Stimulated activated naive CD8-positive, alpha-beta T cell treated with anti-CD3 and anti-CD28 coated beads, Interleukin-15, Interleukin-2, amounts not matched to agents 100 ng/mL and 50 ng/mL, for 24 hours (primary cell): ENCODE measurements at regions not wholly inside any gene's neighbourhood (a gene's known extent, or its start where the extent isn't known, plus 50 kb on each side); places are given as distances from the start of the nearest gene placed in this dataset.
A peak's percentile ranks its signal among the peaks of the same experiment; 100 is the strongest.

Experiments used
- H3K27ac Mint-ChIP-seq: one replicate; pipeline ENCODE4 v1.8.0; 2021; ENCODE audit warnings: mild to moderate bottlenecking, mixed read lengths
- H3K27me3 Mint-ChIP-seq: one replicate; pipeline ENCODE4 v1.8.0; 2021; ENCODE audit warnings: mixed read lengths
- H3K36me3 Mint-ChIP-seq: one replicate; pipeline ENCODE4 v1.8.0; 2021; ENCODE audit warnings: low read depth, mixed read lengths
- H3K4me1 Mint-ChIP-seq: one replicate; pipeline ENCODE4 v1.8.0; 2021; ENCODE audit warnings: low read depth, mixed read lengths
- H3K4me3 Mint-ChIP-seq: one replicate; pipeline ENCODE4 v1.8.0; 2021; ENCODE audit warnings: mild to moderate bottlenecking, mixed read lengths
- H3K9me3 Mint-ChIP-seq: one replicate; pipeline ENCODE4 v1.8.0; 2021; ENCODE audit warnings: mixed read lengths

GRCh38 chr1:108057541-108057940, 92.6 kb upstream of the VAV3 start:
- H3K27ac Mint-ChIP-seq, result no peak overlapping the region
- no peak overlapping the region for H3K4me3 Mint-ChIP-seq
- peaks cover 4% of the 10 kb centered on the region for H3K36me3 Mint-ChIP-seq
- peaks cover 5% of the 10 kb centered on the region for H3K9me3 Mint-ChIP-seq
- H3K27me3 Mint-ChIP-seq, result no peaks in the 10 kb centered on the region
- peaks cover 1% of the 10 kb centered on the region for H3K4me1 Mint-ChIP-seq

GRCh38 chr1:108056436-108056990, 91.5 kb upstream of the VAV3 start:
- Mint-ChIP-seq H3K4me1 (no peaks in the 10 kb centered on the region), H3K27ac (no peak overlapping the region), H3K27me3 (no peaks in the 10 kb centered on the region), H3K36me3 (peaks cover under 1% of the 10 kb centered on the region), H3K4me3 (no peak overlapping the region), H3K9me3 (peaks cover under 1% of the 10 kb centered on the region)

GRCh38 chr1:108055387-108055786, 90.4 kb upstream of the VAV3 start:
- H3K27me3 Mint-ChIP-seq, result no peaks in the 10 kb centered on the region
- H3K4me1 Mint-ChIP-seq, result no peaks in the 10 kb centered on the region
- H3K27ac Mint-ChIP-seq, result no peak overlapping the region
- H3K4me3 Mint-ChIP-seq, result no peak overlapping the region
- no peaks in the 10 kb centered on the region for H3K9me3 Mint-ChIP-seq
- H3K36me3 Mint-ChIP-seq, result no peaks in the 10 kb centered on the region

GRCh38 chr1:108054396-108054795, 89.4 kb upstream of the VAV3 start:
- no peaks in the 10 kb centered on the region for H3K36me3 Mint-ChIP-seq

GRCh38 chr1:108053270-108054013, 88.5 kb upstream of the VAV3 start:
- H3K27me3 Mint-ChIP-seq, result no peaks in the 10 kb centered on the region
- no peaks in the 10 kb centered on the region for H3K4me1 Mint-ChIP-seq
- H3K36me3 Mint-ChIP-seq, result no peaks in the 10 kb centered on the region
- no peak overlapping the region for H3K4me3 Mint-ChIP-seq
- no peak overlapping the region for H3K27ac Mint-ChIP-seq
- H3K9me3 Mint-ChIP-seq, result no peaks in the 10 kb centered on the region

More at GRCh38 chr1:108054396-108054795, 89.4 kb upstream of the VAV3 start:
- H3K4me1 Mint-ChIP-seq, result no peaks in the 10 kb centered on the region
- no peak overlapping the region for H3K4me3 Mint-ChIP-seq
- no peaks in the 10 kb centered on the region for H3K27me3 Mint-ChIP-seq
- H3K27ac Mint-ChIP-seq, result no peak overlapping the region
- no peaks in the 10 kb centered on the region for H3K9me3 Mint-ChIP-seq

DNA sequence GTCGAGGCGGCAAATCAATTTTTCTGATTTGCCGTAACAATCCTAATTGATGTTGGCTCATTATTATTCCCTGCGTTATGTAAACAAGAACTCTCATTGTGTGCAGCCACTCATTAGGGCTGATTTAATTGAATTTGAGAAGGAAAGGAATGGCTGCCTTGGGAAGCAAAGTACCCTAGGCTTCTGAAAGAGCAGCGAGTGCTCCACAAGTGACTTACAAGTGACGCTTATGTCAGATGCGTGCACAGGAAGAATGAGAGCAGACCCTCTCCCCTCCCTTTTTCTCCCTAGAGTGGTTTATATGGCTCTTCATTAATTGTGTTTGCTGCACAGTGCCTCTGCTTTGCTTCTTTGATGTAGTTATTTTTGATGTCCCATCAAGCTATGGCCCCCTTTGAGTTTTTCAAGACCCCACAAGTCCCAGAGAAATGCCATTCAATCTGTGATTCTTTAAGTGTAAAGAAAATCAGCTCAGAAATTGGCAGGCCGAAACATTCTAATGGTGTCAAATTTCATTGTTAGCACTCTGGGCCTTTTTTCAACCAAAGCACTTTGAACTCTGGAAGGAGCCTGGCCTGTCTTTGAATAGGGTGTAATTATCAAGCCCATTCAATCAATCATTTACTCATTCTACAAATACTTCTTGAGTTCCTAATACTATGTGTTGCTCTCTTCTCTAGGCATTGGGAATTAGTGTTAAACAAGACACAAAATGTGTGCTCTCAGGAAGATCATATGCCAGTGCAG, 86.8 kb upstream of the VAV3 start:
- Mint-ChIP-seq H3K4me3 (no peak overlapping the region), H3K27ac (no peak overlapping the region), H3K9me3 (no peaks in the 10 kb centered on the region), H3K36me3 (no peaks in the 10 kb centered on the region), H3K27me3 (no peaks in the 10 kb centered on the region), H3K4me1 (no peaks in the 10 kb centered on the region)

DNA sequence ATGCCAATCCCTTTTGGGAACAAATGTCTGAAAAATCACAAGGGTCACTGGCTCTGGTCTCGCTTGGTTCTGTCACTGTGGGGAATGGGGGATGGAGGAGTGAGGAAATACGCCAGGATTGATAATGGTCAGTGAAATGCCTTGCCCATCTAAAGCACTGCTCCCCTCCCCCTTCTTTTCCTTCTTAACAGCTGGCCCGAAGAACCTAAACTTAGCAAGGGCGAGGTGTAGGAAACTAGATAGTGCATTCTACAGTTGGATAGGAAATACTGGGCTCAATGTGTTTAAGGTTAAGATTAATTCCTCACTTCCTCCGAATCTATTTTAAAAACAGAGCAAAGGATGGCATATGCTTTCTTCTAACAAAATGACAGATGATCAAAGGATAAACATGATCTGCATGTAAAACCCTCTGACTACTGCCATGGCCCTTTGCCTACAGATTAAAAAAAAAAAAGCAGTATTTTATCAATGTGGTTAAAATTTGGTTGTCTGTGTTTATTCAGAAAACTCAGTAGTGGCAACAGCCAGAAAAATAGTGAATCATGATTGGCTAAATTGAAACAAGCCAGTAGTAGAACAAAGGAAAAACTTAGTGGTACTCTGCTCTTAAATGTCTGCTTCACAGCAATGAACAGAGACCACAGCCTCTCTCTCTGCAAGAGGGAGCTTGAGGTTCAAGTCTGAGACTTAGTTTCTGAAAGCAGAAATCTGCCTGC, 86.1 kb upstream of the VAV3 start:
- H3K27ac Mint-ChIP-seq, result no peak overlapping the region
- H3K27me3 Mint-ChIP-seq, result no peaks in the 10 kb centered on the region
- H3K4me3 Mint-ChIP-seq, result peak overlapping the region; percentile 27
- H3K36me3 Mint-ChIP-seq, result no peaks in the 10 kb centered on the region
- H3K4me1 Mint-ChIP-seq, result no peaks in the 10 kb centered on the region
- H3K9me3 Mint-ChIP-seq, result no peaks in the 10 kb centered on the region

- Mint-ChIP-seq H3K27me3 (no peaks in the 10 kb centered on the region), H3K4me3 (no peak overlapping the region), H3K4me1 (peaks cover 3% of the 10 kb centered on the region), H3K9me3 (no peaks in the 10 kb centered on the region), H3K36me3 (no peaks in the 10 kb centered on the region), H3K27ac (peak overlapping the region; percentile 46)
Measured at GRCh38 chr1:108050158-108050557, 85.2 kb upstream of the VAV3 start.

DNA sequence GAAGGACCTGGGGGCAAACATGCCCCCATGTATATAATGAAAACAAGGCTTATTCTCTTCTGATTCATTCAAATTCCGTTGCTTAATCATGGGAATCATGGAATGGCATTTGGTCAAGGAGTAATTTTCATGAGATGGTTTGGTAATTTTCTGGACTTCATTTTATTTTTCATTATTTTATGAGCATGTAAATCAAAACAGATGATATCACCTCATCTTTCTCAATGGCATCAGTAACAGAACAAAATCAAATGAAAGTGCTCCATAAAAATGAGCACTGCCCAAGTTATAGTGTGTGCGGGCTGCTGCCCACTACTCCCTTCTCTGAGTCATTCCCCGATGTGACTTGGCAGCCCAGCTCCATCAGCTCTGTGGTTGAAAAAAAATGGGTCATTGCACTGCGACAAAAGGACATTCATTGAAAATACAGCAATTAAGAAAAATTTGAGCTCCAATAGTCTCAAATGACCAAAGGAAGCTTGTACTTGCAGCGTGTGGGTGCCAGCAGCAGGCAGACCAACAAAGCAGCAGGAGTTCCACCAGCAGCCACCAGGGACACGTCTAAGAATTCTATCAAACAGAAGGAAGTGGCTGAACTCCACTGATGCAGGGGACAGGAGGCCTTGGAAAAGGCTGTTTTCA, 84.3 kb upstream of the VAV3 start:
- H3K9me3 Mint-ChIP-seq, result no peaks in the 10 kb centered on the region
- H3K4me3 Mint-ChIP-seq, result no peak overlapping the region
- H3K4me1 Mint-ChIP-seq, result peaks cover 11% of the 10 kb centered on the region
- H3K36me3 Mint-ChIP-seq, result no peaks in the 10 kb centered on the region
- no peaks in the 10 kb centered on the region for H3K27me3 Mint-ChIP-seq
- no peak overlapping the region for H3K27ac Mint-ChIP-seq

DNA sequence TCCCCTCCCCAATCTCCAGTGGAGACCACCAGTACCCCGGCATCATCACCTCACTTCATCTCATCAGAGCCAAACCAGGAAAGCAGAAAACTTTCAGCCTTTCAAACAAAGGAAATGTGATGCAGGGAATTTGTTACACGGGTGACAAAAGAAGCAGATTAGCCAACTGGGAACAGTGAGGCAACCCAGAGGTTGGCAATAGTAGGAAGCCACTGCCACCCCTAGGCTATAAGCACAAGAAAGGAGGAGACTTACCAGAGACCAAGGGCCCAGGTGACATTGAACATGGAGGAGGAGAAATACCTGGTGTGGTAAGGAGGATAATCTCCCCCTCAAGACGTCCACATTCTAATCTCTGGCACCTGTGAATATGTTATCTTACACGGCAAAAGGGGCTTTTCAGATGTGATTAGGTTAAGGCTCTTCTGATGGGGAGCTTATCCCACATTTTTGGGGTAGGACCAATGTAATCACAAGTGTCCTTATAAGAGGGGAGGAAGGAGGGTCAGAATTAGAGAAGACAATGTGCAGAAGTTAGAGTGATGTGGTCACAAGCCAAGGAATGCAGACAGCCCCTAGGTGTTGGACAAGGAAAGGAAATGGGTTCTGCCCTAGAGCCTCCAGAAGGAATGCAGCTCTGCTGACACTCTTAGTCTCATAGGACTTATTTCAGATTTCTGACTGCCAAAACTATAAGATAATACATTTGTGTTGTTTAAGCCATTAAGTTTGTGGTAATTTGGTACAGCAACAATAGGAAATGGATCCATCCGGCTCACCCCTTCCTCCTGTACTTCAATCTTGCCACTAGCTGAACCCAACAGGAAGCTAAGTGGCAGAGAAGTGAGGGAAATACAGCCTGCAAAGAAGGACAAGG, 83.6 kb upstream of the VAV3 start:
- Mint-ChIP-seq H3K4me3 (no peak overlapping the region), H3K27ac (no peak overlapping the region), H3K27me3 (no peaks in the 10 kb centered on the region), H3K9me3 (no peaks in the 10 kb centered on the region), H3K36me3 (no peaks in the 10 kb centered on the region), H3K4me1 (peaks cover 19% of the 10 kb centered on the region)

DNA sequence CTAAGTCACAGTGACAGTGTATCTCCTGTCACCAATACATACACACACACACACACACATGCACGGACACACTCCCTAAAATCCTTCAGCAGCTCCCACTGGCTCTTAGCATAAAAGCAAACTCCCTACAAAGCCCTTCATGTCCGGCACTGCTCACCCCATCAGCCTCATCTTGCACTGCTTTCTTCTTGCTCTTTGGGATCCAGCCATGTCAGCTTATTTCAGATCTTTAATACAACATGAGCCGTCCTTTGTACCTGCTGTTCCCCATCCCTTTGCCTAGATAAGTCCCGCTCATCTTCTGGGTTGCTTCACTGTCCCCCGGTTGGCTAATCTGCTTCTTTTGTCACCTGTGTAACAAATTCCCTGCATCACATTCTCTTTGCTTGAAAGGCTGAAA, 82.1 kb upstream of the VAV3 start:
- no peaks in the 10 kb centered on the region for H3K9me3 Mint-ChIP-seq
- no peaks in the 10 kb centered on the region for H3K36me3 Mint-ChIP-seq
- no peaks in the 10 kb centered on the region for H3K27me3 Mint-ChIP-seq
- H3K4me1 Mint-ChIP-seq, result peaks cover 33% of the 10 kb centered on the region
- no peak overlapping the region for H3K27ac Mint-ChIP-seq
- H3K4me3 Mint-ChIP-seq, result no peak overlapping the region

GRCh38 chr1:108046026-108046425, 81.0 kb upstream of the VAV3 start:
- Mint-ChIP-seq H3K4me1 (peaks cover 44% of the 10 kb centered on the region), H3K27me3 (no peaks in the 10 kb centered on the region), H3K36me3 (no peaks in the 10 kb centered on the region), H3K9me3 (no peaks in the 10 kb centered on the region), H3K27ac (no peak overlapping the region), H3K4me3 (no peak overlapping the region)

- Mint-ChIP-seq H3K4me1 (peaks cover 46% of the 10 kb centered on the region), H3K27me3 (no peaks in the 10 kb centered on the region), H3K4me3 (no peak overlapping the region), H3K9me3 (no peaks in the 10 kb centered on the region), H3K27ac (no peak overlapping the region), H3K36me3 (no peaks in the 10 kb centered on the region)
Measured at GRCh38 chr1:108045460-108045859, 80.5 kb upstream of the VAV3 start.

DNA sequence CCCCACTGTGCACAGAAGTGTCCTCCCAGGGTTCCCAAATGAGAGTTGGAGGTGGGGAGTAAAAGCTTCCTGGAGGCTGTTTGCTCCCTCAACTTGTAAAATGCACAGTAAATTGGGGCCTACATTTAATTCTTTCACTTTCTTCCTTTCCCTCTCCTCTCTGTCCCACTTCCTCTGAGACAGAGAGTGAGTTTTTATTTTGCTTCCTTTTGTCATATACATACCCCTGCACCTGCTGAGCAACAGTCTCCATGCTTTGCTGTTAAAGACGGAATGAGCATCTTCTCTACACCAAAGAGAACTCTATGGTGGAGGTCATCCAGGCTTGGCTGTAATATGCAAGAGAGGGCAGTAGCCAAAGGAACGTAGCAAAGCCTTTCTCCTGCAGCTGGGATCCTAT, 79.3 kb upstream of the VAV3 start:
- Mint-ChIP-seq H3K27ac (peak overlapping the region; percentile 63), H3K4me3 (no peak overlapping the region), H3K36me3 (no peaks in the 10 kb centered on the region), H3K4me1 (peaks cover 46% of the 10 kb centered on the region), H3K9me3 (no peaks in the 10 kb centered on the region), H3K27me3 (no peaks in the 10 kb centered on the region)
